ENCODE measurements at regions not wholly inside any gene's neighbourhood (a gene's known extent, or its start where the extent isn't known, plus 50 kb on each side); places are given as distances from the start of the nearest gene placed in this dataset.

GRCh38 chr13:107617527-107617926 is 597.8 kb downstream of the LIG4 start:
- H3K4me3 ChIP-seq, result no peak overlapping the region
- H3K9me2 ChIP-seq (ENCODE audit: insufficient read depth), result no peaks in the 10 kb centered on the region
- CTCF ChIA-PET, result no interaction called here
- no peaks in the 10 kb centered on the region for H3K4me1 ChIP-seq (replicated peaks; ENCODE audit: insufficient read depth)
- H3K27ac ChIP-seq, result no peak overlapping the region
- no peaks in the 10 kb centered on the region for H3K27me3 ChIP-seq (ENCODE audit: insufficient read depth, low read depth)
- no peak for TF ChIP-seq EZH2 (IDR thresholded peaks at IDR 0.05; ENCODE audit: low read depth)
- TF ChIP-seq, protein P1, sequence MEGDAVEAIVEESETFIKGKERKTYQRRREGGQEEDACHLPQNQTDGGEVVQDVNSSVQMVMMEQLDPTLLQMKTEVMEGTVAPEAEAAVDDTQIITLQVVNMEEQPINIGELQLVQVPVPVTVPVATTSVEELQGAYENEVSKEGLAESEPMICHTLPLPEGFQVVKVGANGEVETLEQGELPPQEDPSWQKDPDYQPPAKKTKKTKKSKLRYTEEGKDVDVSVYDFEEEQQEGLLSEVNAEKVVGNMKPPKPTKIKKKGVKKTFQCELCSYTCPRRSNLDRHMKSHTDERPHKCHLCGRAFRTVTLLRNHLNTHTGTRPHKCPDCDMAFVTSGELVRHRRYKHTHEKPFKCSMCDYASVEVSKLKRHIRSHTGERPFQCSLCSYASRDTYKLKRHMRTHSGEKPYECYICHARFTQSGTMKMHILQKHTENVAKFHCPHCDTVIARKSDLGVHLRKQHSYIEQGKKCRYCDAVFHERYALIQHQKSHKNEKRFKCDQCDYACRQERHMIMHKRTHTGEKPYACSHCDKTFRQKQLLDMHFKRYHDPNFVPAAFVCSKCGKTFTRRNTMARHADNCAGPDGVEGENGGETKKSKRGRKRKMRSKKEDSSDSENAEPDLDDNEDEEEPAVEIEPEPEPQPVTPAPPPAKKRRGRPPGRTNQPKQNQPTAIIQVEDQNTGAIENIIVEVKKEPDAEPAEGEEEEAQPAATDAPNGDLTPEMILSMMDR (conservative IDR thresholded peaks at IDR 0.05), result no peak
- H2AFZ ChIP-seq, result no peak overlapping the region
- POLR2A ChIA-PET (ENCODE audit: unreplicated experiment), result no interaction called here
- no peaks in the 10 kb centered on the region for H3K36me3 ChIP-seq (ENCODE audit: low read depth)
- H4K20me1 ChIP-seq (ENCODE audit: insufficient read depth), result no peaks in the 10 kb centered on the region
- intact Hi-C loops (cut with micrococcal nuclease; ENCODE audit: unreplicated experiment), result no loop called here
- H3K9me3 ChIP-seq (ENCODE audit: insufficient read depth, low read depth), result no peaks in the 10 kb centered on the region
- no peak for DNase-seq
- H3K79me2 ChIP-seq (ENCODE audit: low read depth), result no peaks in the 10 kb centered on the region
- BruUV-seq (replicated peaks), result no TSS peak
- no peak overlapping the region for H3K4me2 ChIP-seq
- no peaks in the 10 kb centered on the region for H3F3A ChIP-seq (ENCODE audit: insufficient read depth, low read depth)

GRCh38 chr13:107612376-107612775 is 603.0 kb downstream of the LIG4 start:
- ChIA-PET POLR2A (ENCODE audit: unreplicated experiment) (no interaction called here), CTCF (no interaction called here)
- Histone ChIP-seq H3K27ac (no peak overlapping the region), H4K20me1 (ENCODE audit: insufficient read depth) (no peaks in the 10 kb centered on the region), H3K4me1 (replicated peaks; ENCODE audit: insufficient read depth) (no peaks in the 10 kb centered on the region), H3K36me3 (ENCODE audit: low read depth) (no peaks in the 10 kb centered on the region), H3K4me2 (no peak overlapping the region), H2AFZ (no peak overlapping the region), H3K9me2 (ENCODE audit: insufficient read depth) (no peaks in the 10 kb centered on the region), H3F3A (ENCODE audit: insufficient read depth, low read depth) (no peaks in the 10 kb centered on the region), H3K79me2 (ENCODE audit: low read depth) (no peaks in the 10 kb centered on the region), H3K9me3 (ENCODE audit: insufficient read depth, low read depth) (no peaks in the 10 kb centered on the region), H3K4me3 (no peak overlapping the region), H3K27me3 (ENCODE audit: insufficient read depth, low read depth) (no peaks in the 10 kb centered on the region)
- BruUV-seq (replicated peaks), result no TSS peak
- no peak for DNase-seq
- TF ChIP-seq, protein P1 (conservative IDR thresholded peaks at IDR 0.05), result no peak
- no peak for TF ChIP-seq EZH2 (IDR thresholded peaks at IDR 0.05; ENCODE audit: low read depth)
- intact Hi-C loops (cut with micrococcal nuclease; ENCODE audit: unreplicated experiment), result no loop called here

DNA sequence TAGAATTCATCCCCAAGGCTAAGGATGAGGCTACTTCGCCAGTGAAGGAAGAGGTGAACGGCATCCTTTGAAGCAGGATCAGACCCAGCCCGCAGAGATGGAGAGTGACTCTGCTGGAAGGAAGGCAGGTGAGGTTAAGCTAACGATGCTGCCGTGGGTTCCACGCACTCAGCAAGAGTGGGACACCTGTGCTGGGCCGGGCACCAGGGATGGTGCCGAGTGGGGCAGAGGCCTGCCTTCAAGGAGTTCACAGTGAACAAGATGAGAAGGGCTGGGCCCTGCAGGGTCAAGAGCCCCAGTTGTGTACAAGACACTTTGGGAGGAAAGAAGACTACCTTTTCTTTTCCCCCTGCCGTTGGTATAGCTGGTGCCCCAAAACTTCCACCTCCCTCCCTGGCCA is 606.6 kb downstream of the LIG4 start:
- Histone ChIP-seq H3K27me3 (ENCODE audit: insufficient read depth, low read depth) (no peaks in the 10 kb centered on the region), H4K20me1 (ENCODE audit: insufficient read depth) (no peaks in the 10 kb centered on the region), H3K9me3 (ENCODE audit: insufficient read depth, low read depth) (no peaks in the 10 kb centered on the region), H3K9me2 (ENCODE audit: insufficient read depth) (no peaks in the 10 kb centered on the region), H3K36me3 (ENCODE audit: low read depth) (no peaks in the 10 kb centered on the region), H3K4me1 (replicated peaks; ENCODE audit: insufficient read depth) (no peaks in the 10 kb centered on the region), H3K79me2 (ENCODE audit: low read depth) (no peaks in the 10 kb centered on the region), H3K4me3 (no peak overlapping the region), H3K4me2 (no peak overlapping the region), H3K27ac (no peak overlapping the region), H3F3A (ENCODE audit: insufficient read depth, low read depth) (no peaks in the 10 kb centered on the region), H2AFZ (no peak overlapping the region)
- DNase-seq, result no peak
- no peak for TF ChIP-seq EZH2 (IDR thresholded peaks at IDR 0.05; ENCODE audit: low read depth)
- TF ChIP-seq, protein P1 (conservative IDR thresholded peaks at IDR 0.05), result no peak
- intact Hi-C loops (cut with micrococcal nuclease; ENCODE audit: unreplicated experiment), result no loop called here
- POLR2A ChIA-PET (ENCODE audit: unreplicated experiment), result no interaction called here
- no TSS peak for BruUV-seq (replicated peaks)
- CTCF ChIA-PET, result no interaction called here
